ENCODE measurements at regions not wholly inside any gene's neighbourhood (a gene's known extent, or its start where the extent isn't known, plus 50 kb on each side); places are given as distances from the start of the nearest gene placed in this dataset.

DNA sequence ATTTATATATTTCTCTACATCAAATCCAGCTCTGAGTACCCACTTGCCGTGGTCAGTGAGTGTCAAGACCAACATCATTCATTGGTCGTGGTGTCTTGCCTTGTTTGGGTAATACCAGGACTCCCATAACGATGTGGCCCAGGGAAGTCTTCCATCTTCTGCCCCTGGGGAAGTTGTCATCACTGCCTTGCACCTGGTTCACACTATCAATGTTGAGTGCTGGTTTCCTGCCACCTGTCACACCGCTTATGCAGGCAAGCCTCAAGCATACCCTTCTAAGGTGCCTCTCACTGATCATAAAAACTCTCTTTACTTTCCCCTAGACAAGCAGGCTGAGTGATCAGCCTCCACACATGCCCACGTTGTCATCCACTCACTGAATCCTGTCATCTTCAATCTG lies 382.4 kb downstream of the KCTD12 start:
- no peak for DNase-seq

- DNase-seq, result no peak
Measured at GRCh38 chr13:76503291-76503690, 382.9 kb downstream of the KCTD12 start.

- no peak for DNase-seq
Measured at GRCh38 chr13:76500894-76501293, 385.3 kb downstream of the KCTD12 start.

- no peak for DNase-seq
Measured at GRCh38 chr13:76499891-76500290, 386.3 kb downstream of the KCTD12 start.

GRCh38 chr13:76489274-76489673 lies 396.9 kb downstream of the KCTD12 start:
- DNase-seq, result no peak

GRCh38 chr13:76481738-76482137 lies 404.5 kb downstream of the KCTD12 start:
- DNase-seq, result no peak

DNA sequence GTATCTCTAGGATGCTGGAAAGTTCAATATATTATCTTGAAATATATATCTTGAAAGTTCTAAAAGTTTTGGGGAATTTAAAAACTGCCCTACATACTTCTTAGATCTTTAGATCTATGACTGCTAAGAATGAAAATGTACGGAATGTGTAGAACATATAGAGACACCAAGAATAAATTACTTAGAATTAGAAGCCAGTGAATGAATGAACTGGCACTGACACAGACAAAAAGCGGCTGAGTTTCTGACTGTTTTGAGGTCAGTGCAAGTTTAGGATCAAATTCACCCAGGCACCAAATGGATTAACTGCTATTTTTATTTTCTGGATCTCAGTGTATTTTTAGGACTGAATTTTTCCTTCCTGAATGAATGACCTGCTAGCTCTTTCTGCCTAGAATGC lies 411.2 kb downstream of the KCTD12 start:
- peak; percentile 52 for DNase-seq

- DNase-seq, result peak; percentile 42
Measured at GRCh38 chr13:76474356-76474755, 411.8 kb downstream of the KCTD12 start.

DNA sequence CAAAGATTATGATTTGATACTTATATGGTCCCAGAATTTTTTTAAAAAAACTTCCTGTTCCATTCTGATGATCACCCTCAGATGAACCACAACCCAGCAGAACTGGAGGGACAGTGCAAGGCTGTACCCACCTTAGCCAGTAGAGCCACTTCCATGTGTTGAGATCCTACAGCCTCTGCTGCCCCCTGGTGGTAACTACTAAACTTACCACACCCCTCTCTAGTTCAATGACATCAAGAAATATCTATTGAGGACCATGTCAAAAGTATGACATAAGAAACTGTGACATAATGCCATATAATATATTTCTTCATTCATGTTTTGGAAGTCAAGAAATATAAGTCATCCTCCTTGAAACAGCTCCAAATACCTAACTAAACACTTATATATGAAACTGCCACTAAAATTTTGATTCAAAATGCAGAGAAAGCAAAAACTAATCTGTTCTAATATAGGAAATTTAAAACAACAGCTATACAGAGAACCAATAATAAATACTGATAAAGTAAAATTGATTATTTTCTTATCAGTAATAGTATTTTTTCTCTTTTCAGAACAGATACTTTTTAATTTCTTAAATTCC lies 412.6 kb downstream of the KCTD12 start:
- DNase-seq, result peak; percentile 73

- DNase-seq, result no peak
Measured at GRCh38 chr13:76472916-76473315, 413.3 kb downstream of the KCTD12 start.

- DNase-seq, result no peak
Measured at GRCh38 chr13:76471486-76471885, 414.7 kb downstream of the KCTD12 start.

DNA sequence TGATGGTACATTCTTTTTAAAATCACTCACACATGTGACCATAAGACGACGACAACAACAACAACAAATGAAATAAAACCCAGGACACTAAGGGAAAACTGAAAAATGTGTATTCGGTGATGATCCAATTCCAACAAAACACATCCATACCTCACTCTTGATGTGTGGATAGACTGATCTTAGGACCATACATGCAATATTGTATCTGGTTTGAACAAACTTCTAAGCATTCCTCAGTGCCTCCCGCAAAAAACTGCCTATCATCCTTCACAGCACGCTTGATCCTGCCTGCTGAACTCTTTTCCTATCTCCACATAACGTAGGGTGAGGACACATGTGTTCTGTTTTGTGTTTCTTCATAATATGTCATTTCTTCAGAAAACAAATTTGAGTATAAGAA lies 415.2 kb downstream of the KCTD12 start:
- DNase-seq, result no peak

GRCh38 chr13:76466043-76466442 lies 420.2 kb downstream of the KCTD12 start:
- DNase-seq, result no peak

DNA sequence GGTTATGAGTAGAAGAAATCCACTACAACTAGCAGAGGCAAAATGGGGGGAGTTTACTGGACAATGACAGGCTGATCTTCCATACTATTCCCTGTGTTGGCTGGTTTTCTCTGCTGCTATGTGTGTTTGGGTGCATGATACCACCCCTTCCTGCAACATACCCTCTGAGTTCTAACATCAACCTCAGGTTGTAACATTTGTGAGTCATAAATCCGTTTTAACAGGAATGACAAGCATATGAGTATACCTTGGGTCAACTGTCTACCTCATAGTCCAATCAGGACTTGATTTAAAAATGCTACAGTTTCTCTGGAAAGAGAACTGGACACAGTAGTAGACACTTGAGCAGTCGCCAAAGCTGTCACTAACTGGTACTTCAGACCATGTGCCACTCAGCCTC lies 422.9 kb downstream of the KCTD12 start:
- no peak for DNase-seq

- DNase-seq, result no peak
Measured at GRCh38 chr13:76461999-76462398, 424.2 kb downstream of the KCTD12 start.

DNA sequence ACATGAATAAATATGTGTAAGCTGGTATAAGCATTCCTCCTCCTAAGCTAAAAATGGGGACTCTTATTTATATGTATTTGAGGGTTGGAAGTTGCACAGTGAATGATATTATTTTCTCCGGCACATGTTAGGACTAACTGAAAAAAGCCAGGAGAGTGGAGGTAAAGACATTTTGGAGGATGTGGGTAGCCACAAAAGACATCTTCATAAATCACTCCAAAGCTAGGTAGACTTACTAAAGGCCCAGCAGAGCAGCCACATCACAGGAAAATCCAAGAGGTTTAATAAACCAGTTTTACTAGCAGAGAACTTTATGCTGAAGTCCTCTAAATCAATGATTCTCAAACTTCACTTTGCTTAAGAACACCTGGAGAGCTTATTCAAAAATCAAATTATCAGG lies 424.7 kb downstream of the KCTD12 start:
- DNase-seq, result no peak

- DNase-seq, result no peak
Measured at GRCh38 chr13:76459863-76460262, 426.3 kb downstream of the KCTD12 start.

DNA sequence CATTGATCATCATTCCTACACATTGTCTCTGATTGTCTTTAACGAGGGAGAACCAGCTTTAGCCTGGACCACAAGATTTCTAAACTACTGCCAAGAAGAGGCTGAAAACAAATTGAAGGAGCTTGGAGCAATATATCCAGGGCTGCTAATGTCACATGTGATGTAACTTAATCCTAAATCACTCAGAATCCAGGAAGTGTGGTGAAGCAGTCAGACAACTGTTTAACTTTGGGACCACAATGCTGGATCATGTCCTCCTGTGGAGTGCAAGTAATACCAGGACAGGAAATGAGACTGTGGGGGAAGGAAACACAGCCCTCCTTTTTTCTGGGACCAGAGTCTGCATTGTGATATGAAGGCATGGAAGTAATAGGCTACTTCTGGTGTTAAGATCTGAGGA lies 430.2 kb downstream of the KCTD12 start:
- peak; percentile 82 for DNase-seq

- no peak for DNase-seq
Measured at GRCh38 chr13:76454991-76455390, 431.2 kb downstream of the KCTD12 start.

- no peak for DNase-seq
Measured at GRCh38 chr13:76449716-76450115, 436.5 kb downstream of the KCTD12 start.

GRCh38 chr13:76446191-76446590 lies 440.0 kb downstream of the KCTD12 start:
- DNase-seq, result peak; percentile 5

DNA sequence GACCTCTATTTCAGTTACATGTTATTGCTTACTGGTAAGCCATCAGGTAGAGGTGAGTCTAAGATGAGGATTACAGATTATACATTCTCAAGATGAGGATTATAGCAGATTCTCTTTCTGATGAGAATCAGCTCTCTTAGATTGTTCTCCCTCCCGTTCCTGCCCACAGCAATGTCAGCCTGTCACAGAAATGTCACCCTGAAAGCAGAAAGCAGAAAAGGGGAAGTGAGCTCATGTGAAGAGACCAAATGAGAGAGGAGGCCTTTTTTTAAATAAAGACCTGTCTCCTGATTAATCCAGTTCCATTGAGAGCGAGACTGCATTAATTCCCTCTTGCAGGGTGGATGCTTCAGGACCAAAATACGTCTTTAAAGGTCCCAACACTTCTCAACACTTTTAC lies 445.6 kb downstream of the KCTD12 start:
- DNase-seq, result no peak

GRCh38 chr13:76439546-76439945 lies 446.7 kb downstream of the KCTD12 start:
- no peak for DNase-seq

DNA sequence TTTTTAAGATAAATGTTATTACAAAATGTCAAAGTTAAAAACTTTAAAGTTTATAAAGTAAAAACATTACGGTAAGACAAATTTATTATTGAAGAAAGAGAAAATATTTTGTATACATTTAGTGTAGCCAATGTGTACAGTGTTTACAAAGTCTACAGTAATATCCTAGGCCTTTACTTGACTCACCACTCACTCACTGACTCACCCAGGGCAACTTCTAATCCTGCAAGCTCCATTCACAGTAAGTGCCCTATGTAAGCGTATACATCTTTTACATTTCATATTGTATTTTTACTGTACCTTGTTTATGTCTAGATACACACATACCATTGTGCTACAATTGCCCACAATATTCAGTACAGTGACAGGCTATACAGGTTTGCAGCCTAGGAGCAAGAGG lies 448.2 kb downstream of the KCTD12 start:
- DNase-seq, result peak; percentile 7

DNA sequence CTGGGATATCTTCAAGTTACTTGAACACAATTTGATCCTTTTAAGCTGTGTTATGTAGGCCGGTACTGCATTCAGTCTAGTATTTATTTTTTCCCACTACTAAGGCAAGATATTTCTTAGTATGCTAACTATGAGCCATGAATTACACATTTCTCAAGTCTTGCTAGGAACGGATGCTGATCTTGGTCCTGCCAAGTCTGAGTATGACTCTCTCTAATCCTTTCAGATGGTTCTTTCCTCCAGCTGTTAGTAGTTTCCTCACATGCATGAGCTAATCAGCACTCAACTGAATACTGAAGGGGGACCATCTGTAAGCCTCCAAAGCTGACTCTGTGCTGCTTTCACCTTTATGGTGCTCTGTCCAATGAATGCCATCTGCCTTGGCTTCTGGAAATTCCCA lies 460.3 kb downstream of the KCTD12 start:
- peak; percentile 71 for DNase-seq

DNA sequence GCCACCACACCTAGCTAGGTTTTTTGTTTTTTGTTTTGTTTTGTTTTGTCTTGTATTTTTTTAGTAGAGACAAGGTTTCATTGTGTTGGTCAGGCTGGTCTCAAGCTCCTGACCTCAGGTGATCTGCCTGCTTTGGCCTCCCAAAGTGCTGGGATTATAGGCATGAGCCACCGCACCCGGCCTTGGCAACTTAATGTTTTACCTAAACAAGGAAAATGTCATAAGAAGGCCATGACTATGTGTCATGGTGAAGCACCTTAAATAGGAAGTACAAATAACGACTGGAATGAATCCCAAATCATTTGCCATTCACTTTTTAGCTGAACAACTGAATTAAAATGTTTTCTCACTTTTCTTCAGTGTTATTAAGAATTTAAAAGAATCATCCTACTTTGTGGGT lies 465.2 kb downstream of the KCTD12 start:
- no peak for DNase-seq

All from fibroblast of skin of right biceps (primary cell).